ENCODE measurements at regions not wholly inside any gene's neighbourhood (a gene's known extent, or its start where the extent isn't known, plus 50 kb on each side); places are given as distances from the start of the nearest gene placed in this dataset.
"Not testable (repeated sequence)": the region's sequence is repeated elsewhere in the genome, so short reads cannot be mapped to it uniquely, and the experiment has no call there.

- DNase-seq (ENCODE audit: low read depth, low spot score), result no peak
Measured at GRCh38 chr3:178131801-178132200, 404.4 kb upstream of the KCNMB2 start.

GRCh38 chr3:178137206-178137605, 399.0 kb upstream of the KCNMB2 start:
- no peak for DNase-seq (ENCODE audit: low read depth, low spot score)

- no peak for DNase-seq (ENCODE audit: low read depth, low spot score)
Measured at GRCh38 chr3:178137831-178138230, 398.4 kb upstream of the KCNMB2 start.

GRCh38 chr3:178139116-178139515, 397.1 kb upstream of the KCNMB2 start:
- no peak for DNase-seq (ENCODE audit: low read depth, low spot score)

- no peak for DNase-seq (ENCODE audit: low read depth, low spot score)
Measured at GRCh38 chr3:178140531-178141304, 395.5 kb upstream of the KCNMB2 start.

- not testable (repeated sequence) for DNase-seq (ENCODE audit: low read depth, low spot score)
Measured at GRCh38 chr3:178141305-178141684, 394.9 kb upstream of the KCNMB2 start.

- DNase-seq (ENCODE audit: low read depth, low spot score), result no peak
Measured at GRCh38 chr3:178146406-178146831, 389.8 kb upstream of the KCNMB2 start.

- DNase-seq (ENCODE audit: low read depth, low spot score), result no peak
Measured at GRCh38 chr3:178147001-178147400, 389.2 kb upstream of the KCNMB2 start.

GRCh38 chr3:178152031-178152806, 384.0 kb upstream of the KCNMB2 start:
- no peak for DNase-seq (ENCODE audit: low read depth, low spot score)

GRCh38 chr3:178152988-178153387, 383.2 kb upstream of the KCNMB2 start:
- DNase-seq (ENCODE audit: low read depth, low spot score), result no peak

GRCh38 chr3:178155521-178155920, 380.7 kb upstream of the KCNMB2 start:
- DNase-seq (ENCODE audit: low read depth, low spot score), result no peak

GRCh38 chr3:178156301-178156700, 379.9 kb upstream of the KCNMB2 start:
- DNase-seq (ENCODE audit: low read depth, low spot score), result no peak

- no peak for DNase-seq (ENCODE audit: low read depth, low spot score)
Measured at GRCh38 chr3:178159691-178160220, 376.5 kb upstream of the KCNMB2 start.

- no peak for DNase-seq (ENCODE audit: low read depth, low spot score)
Measured at GRCh38 chr3:178169421-178169820, 366.8 kb upstream of the KCNMB2 start.

- DNase-seq (ENCODE audit: low read depth, low spot score), result peak; percentile 73
Measured at GRCh38 chr3:178170698-178171535, 365.3 kb upstream of the KCNMB2 start.

- DNase-seq (ENCODE audit: low read depth, low spot score), result no peak
Measured at GRCh38 chr3:178172121-178172520, 364.1 kb upstream of the KCNMB2 start.

- no peak for DNase-seq (ENCODE audit: low read depth, low spot score)
Measured at GRCh38 chr3:178174201-178174915, 361.9 kb upstream of the KCNMB2 start.

GRCh38 chr3:178181088-178181487, 355.1 kb upstream of the KCNMB2 start:
- no peak for DNase-seq (ENCODE audit: low read depth, low spot score)

GRCh38 chr3:178181784-178182183, 354.5 kb upstream of the KCNMB2 start:
- DNase-seq (ENCODE audit: low read depth, low spot score), result no peak

- no peak for DNase-seq (ENCODE audit: low read depth, low spot score)
Measured at GRCh38 chr3:178182337-178182779, 353.9 kb upstream of the KCNMB2 start.

- DNase-seq (ENCODE audit: low read depth, low spot score), result no peak
Measured at GRCh38 chr3:178184833-178185232, 351.4 kb upstream of the KCNMB2 start.

Data from smooth muscle cell of the brain vasculature (primary cell).